SHP77 (cell line): ENCODE measurements at regions not wholly inside any gene's neighbourhood (a gene's known extent, or its start where the extent isn't known, plus 50 kb on each side); places are given as distances from the start of the nearest gene placed in this dataset.
"Not testable (repeated sequence)": the region's sequence is repeated elsewhere in the genome, so short reads cannot be mapped to it uniquely, and the experiment has no call there.

ENCODE experiments used
- DNase-seq, 2 experiments: peaks; one replicate each; lab custom pipeline; 2025; lab: John Stamatoyannopoulos, UW

DNA sequence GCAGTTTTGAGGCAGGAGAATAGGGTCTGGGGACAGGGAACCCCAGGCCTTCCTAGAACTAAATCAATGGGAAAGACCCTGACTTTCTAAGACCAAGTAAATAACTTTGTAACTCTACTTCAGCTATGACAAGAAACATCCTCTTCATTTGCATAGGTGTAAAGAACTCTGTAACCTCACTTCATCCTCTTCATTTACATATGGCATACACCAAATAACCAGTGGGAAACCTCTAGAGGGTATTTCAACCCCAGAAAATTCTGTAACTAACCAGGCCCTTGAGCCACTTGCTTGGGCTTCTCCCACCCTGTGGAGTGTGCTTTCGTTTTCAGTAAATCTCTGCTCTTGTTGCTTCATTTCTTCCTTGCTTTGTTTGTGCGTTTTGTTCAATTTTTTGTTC lies 495.6 kb downstream of the SIPA1L2 start:
- DNase-seq: no peak

DNA sequence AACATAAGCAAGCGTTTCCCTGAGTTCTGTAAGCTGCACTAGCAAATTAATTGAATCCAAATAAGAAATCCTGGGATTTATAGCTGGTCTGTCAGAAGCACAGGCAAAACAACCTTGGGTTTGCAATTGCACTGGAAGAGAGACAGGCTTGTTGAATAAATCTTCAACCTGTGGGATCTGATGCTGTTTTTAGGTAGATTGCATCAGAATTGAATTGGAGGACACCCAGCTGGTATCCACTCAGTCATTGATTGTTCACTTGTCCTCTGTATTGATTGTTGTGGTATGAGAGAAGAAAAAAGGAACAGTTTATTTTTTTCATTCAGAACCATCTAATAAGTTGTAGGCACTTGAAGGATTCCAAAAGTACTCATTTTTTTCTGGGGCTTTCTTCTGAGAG lies 497.4 kb downstream of the SIPA1L2 start:
- no peak for DNase-seq

GRCh38 chr1:232131715-232132391 lies 498.1 kb downstream of the SIPA1L2 start:
- DNase-seq: no peak

DNA sequence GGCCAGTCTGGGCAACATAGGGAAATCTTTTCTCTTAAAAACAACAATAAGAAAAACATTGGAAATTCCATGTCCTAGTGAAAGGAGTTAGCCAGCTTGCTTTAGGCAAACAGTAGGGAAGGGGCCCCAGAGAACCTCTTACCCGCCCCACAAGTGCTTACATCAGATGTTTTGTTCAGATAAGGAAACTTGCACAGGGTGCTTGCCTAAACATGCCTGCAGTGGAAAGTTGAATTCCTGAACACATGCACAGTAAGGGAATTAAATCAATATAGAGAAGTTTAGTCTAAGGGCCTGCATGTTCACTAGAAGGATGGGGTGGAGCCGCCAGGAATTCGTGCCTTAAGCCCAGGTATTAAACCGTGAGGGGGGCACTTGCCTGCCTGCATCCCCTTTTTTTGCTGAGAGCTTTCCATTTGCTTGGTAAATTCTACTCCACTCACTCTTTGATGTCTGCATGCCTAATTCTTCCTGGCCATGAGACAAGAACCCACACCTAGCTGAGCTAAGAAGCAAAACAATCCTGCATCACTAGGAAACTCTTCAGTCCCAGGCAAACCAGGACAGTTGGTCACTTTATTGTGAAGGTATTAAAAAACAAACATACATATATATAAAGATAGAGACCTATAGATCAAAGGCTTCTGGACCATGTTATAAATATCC lies 499.0 kb downstream of the SIPA1L2 start:
- DNase-seq: no peak

GRCh38 chr1:232127190-232127589 lies 500.6 kb downstream of the DISC1 start:
- no peak for DNase-seq

DNA sequence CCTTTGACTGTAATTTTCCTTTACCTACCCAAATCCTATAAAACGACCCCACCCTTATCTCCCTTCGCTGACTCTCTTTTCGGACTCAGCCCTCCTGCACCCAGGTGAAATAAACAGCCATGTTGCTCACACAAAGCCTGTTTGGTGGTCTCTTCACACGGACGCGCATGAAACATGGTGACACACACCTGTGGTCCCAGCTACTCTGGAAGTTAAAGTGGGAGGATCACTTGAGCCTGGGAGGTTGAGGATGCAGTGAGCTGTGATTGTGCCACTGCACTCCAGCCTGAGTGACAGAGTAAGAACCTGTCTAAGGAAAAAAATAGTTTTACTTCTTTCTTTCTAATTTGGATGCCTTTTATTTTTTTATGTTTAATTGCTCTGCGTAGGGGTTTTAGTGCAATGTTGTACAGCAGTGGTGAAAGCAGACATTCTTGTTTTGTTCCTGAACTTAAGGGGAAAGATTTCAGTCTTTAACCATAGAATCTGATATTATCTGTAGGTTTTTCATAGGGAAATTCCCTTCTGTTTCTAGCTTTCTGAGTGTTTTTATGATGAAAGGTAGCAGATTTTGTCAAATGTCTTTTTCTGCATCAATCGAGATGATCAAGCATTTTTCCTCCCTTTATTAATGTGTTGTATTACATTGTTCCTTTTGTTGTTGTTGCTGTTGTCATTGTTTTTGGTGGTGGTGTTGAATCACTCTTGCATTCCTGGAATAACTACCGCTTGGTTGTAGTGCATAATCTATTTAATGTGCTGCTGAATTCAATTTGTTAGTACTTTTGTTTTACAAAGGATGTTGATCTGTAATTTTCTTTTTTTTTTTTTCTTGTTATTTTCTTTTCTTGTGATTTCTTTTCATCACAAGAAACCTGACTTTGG lies 497.4 kb downstream of the DISC1 start:
- DNase-seq: no peak

GRCh38 chr1:232117903-232118302 lies 491.3 kb downstream of the DISC1 start:
- not testable (repeated sequence) for DNase-seq

GRCh38 chr1:232114985-232115384 lies 488.4 kb downstream of the DISC1 start:
- no peak for DNase-seq

- DNase-seq: no peak
Measured at GRCh38 chr1:232112076-232112475, 485.5 kb downstream of the DISC1 start.

DNA sequence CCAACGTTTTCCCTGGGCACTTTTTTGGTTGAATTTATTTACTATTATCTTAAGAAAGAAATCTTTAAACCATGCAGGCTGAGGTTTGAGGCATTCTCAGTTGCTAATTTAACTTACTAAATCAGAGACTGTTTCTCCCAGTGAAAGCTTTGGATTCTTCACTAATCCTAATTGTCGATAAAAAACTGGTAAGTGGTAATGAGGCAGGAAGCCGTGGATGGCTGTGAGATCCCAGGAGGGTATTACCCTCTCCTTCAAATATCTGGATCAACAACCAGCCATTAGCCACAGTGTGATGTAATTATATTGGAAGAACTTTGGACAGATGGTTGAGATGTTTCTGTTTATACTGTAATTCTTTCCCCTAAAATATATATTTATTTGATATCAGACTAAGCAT lies 485.0 kb downstream of the DISC1 start:
- no peak for DNase-seq

DNA sequence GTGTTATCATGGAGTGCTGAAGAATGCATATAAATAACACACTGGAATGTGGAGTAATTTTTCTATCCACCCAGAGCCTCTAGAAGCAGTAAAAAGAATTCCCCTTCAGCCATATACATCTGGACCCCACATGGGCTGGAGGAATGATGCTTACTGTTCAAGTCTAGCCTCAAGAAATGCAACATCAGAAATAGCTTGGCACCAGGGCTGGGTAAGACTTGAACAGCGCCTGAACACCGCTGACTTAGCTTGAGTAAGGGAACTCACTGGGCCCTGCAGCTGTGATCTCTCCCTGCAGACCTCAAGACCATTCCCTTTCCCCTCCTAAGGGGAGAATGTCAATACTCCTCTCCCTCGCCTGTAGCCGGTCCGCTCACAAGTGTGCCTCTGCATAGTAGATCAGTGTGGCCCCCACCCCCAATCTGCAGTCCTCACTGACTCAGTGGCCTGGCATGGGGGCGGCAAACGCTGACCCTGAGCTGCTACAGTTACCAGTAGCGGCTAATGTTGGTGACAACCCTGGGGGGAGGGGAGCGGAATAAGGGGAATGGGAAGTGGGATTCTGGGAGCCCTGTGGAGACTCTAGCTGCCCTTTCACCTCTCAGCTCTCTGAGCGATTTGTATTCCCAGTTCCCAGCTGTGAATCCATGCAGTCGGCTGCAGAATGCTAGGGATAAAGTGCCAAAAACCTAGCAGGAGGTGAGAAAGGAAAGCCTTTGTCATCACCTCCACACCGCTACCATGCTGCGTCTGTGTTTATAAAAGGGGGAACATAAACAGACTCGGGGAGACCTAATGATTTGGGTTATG lies 483.9 kb downstream of the DISC1 start:
- no peak for DNase-seq

DNA sequence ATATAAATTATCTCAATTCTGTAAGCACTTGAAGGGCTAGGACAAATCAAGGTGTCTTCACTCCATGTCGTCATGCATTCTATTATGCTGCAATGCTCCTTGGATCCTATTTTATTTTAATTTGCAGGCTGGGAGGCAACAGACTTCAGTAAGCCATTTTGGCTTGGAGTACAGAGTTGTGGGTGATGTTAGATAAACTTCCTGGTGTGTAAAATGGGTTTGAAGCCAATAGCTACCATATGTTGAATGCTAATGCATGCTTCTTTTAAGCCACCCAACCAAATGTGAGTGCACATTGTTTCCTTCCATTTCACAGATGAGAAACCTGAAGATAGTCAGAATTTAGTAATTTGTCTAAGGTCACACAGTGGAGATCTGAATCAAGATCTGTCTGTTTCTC lies 482.8 kb downstream of the DISC1 start:
- no peak for DNase-seq

- DNase-seq: no peak
Measured at GRCh38 chr1:232108598-232108997, 482.0 kb downstream of the DISC1 start.

- no peak for DNase-seq
Measured at GRCh38 chr1:232106415-232106814, 479.8 kb downstream of the DISC1 start.

GRCh38 chr1:232105561-232105960 lies 479.0 kb downstream of the DISC1 start:
- DNase-seq: no peak

GRCh38 chr1:232101231-232101630 lies 474.6 kb downstream of the DISC1 start:
- DNase-seq: no peak

GRCh38 chr1:232096751-232097150 lies 470.2 kb downstream of the DISC1 start:
- DNase-seq: no peak
